ENCODE measurements at regions not wholly inside any gene's neighbourhood (a gene's known extent, or its start where the extent isn't known, plus 50 kb on each side); places are given as distances from the start of the nearest gene placed in this dataset.
A peak's percentile ranks its signal among the peaks of the same experiment; 100 is the strongest.

- TF ChIP-seq ZNF462 (CRISPR knock-in tag; IDR thresholded peaks at IDR 0.05): no peak
- no peak for TF ChIP-seq EZH2 (IDR thresholded peaks at IDR 0.05; ENCODE audit: low read depth, unreplicated experiment)
- TF ChIP-seq CREB1 (CRISPR knock-in tag; IDR thresholded peaks at IDR 0.05; ENCODE audit: low read depth): no peak
- no peak for TF ChIP-seq NANOG (IDR thresholded peaks at IDR 0.05; ENCODE audit: borderline replicate concordance)
- TF ChIP-seq ETS1 (IDR thresholded peaks at IDR 0.05): no peak
- no peak for TF ChIP-seq POLR2AphosphoS5 (IDR thresholded peaks at IDR 0.05; ENCODE audit: low read depth)
- no peak for TF ChIP-seq JUNB (IDR thresholded peaks at IDR 0.05; ENCODE audit: unreplicated experiment)
- TF ChIP-seq EZH2phosphoT487 (IDR thresholded peaks at IDR 0.05; ENCODE audit: unreplicated experiment): no peak
These were observed 776.4 kb downstream of the KCTD16 start (continued) for GRCh38 chr5:144947023-144947422.

- H3K4me3 Mint-ChIP-seq: no peak overlapping the region
- H3K4me1 Mint-ChIP-seq: peaks cover 10% of the 10 kb centered on the region
- TF ChIP-seq CTCF (conservative IDR thresholded peaks at IDR 0.05; ENCODE audit: low read depth in 2 of 2): no peak
- no peak for TF ChIP-seq ZNF114 (CRISPR knock-in tag; IDR thresholded peaks at IDR 0.05)
- no peak for TF ChIP-seq POLR2AphosphoS5 (IDR thresholded peaks at IDR 0.05; ENCODE audit: low read depth)
- TF ChIP-seq STAT1 (IDR thresholded peaks at IDR 0.05; ENCODE audit: unreplicated experiment): no peak
- no peak for TF ChIP-seq CREB1 (CRISPR knock-in tag; IDR thresholded peaks at IDR 0.05; ENCODE audit: low read depth)
- no peak for TF ChIP-seq EZH2 (IDR thresholded peaks at IDR 0.05; ENCODE audit: low read depth, unreplicated experiment)
- TF ChIP-seq EZH2phosphoT487 (IDR thresholded peaks at IDR 0.05; ENCODE audit: unreplicated experiment): no peak
- TF ChIP-seq JUNB (IDR thresholded peaks at IDR 0.05; ENCODE audit: unreplicated experiment): no peak
- no peak for TF ChIP-seq REST (IDR thresholded peaks at IDR 0.05; ENCODE audit: unreplicated experiment)
These were observed 774.8 kb downstream of the KCTD16 start for GRCh38 chr5:144945503-144945902.

More at GRCh38 chr5:144945503-144945902, 774.8 kb downstream of the KCTD16 start:
- Histone ChIP-seq H3K4me3 (no peak overlapping the region), H3K9me2 (ENCODE audit: insufficient read depth) (no peaks in the 10 kb centered on the region), H3K79me2 (replicated peaks; ENCODE audit: insufficient read depth) (no peaks in the 10 kb centered on the region), H4K20me1 (replicated peaks; ENCODE audit: insufficient read depth) (no peaks in the 10 kb centered on the region), H3K4me1 (ENCODE audit: insufficient read depth) (peaks cover 16% of the 10 kb centered on the region), H3K36me3 (ENCODE audit: insufficient read depth) (no peaks in the 10 kb centered on the region), H2AFZ (peak overlapping the region; percentile 36; the same call in 1 of the 2 replicates), H3K4me2 (0 out of 2 replicates have a peak overlapping the region, but pooled peaks have one; percentile 23), H3K27ac (ENCODE audit: low read depth) (no peak overlapping the region), H3F3A (replicated peaks; ENCODE audit: low read depth) (no peaks in the 10 kb centered on the region), H3K27me3 (ENCODE audit: insufficient read depth) (no peaks in the 10 kb centered on the region)
- no peak overlapping the region for H3K27ac Mint-ChIP-seq
- H3K9me3 Mint-ChIP-seq: no peaks in the 10 kb centered on the region
- DNase-seq (ENCODE audit: low spot score): peak; percentile 7
- ATAC-seq: no peak
- H3K36me3 Mint-ChIP-seq (ENCODE audit: low read depth): no peaks in the 10 kb centered on the region
- H3K27me3 Mint-ChIP-seq (ENCODE audit: insufficient read depth, low read depth, poor library complexity): no peaks in the 10 kb centered on the region

Data from GM23338 (cell line).